Central memory CD8-positive, alpha-beta T cell (primary cell): ENCODE measurements at regions not wholly inside any gene's neighbourhood (a gene's known extent, or its start where the extent isn't known, plus 50 kb on each side); places are given as distances from the start of the nearest gene placed in this dataset.
"Not testable (repeated sequence)": the region's sequence is repeated elsewhere in the genome, so short reads cannot be mapped to it uniquely, and the experiment has no call there.

Source experiments
- ATAC-seq: fragments of 150-1000 bp; cut with Tn5 transposase; replicated peaks from 2 replicates; pipeline ENCODE4 v1.10.0; 2022; ENCODE audit warnings: mild to moderate bottlenecking, moderate FRiP score, moderate number of reproducible peaks; ENCODE audit not compliant: poor library complexity, severe bottlenecking; ENCODE audit errors: extremely low read depth
- DNase-seq, 2 donors: peaks; one replicate each; pipeline ENCODE4 v3.0.0; 2021; ENCODE audit warnings: low spot score in 2 of 2
- H3K27ac Mint-ChIP-seq: one replicate; pipeline ENCODE4 v1.8.0; 2022; ENCODE audit warnings: low read depth, mild to moderate bottlenecking, moderate library complexity, mixed read lengths
- H3K27me3 Mint-ChIP-seq: one replicate; pipeline ENCODE4 v1.8.0; 2022; ENCODE audit warnings: mixed read lengths
- H3K36me3 Mint-ChIP-seq: one replicate; pipeline ENCODE4 v1.8.0; 2022; ENCODE audit warnings: mild to moderate bottlenecking, moderate library complexity, mixed read lengths; ENCODE audit not compliant: insufficient read depth
- H3K4me1 Mint-ChIP-seq: one replicate; pipeline ENCODE4 v1.8.0; 2022; ENCODE audit warnings: mixed read lengths
- H3K4me3 Mint-ChIP-seq: one replicate; pipeline ENCODE4 v1.8.0; 2022; ENCODE audit warnings: mild to moderate bottlenecking, moderate library complexity, mixed read lengths
- H3K9me3 Mint-ChIP-seq: one replicate; pipeline ENCODE4 v1.8.0; 2022; ENCODE audit warnings: mixed read lengths

DNA sequence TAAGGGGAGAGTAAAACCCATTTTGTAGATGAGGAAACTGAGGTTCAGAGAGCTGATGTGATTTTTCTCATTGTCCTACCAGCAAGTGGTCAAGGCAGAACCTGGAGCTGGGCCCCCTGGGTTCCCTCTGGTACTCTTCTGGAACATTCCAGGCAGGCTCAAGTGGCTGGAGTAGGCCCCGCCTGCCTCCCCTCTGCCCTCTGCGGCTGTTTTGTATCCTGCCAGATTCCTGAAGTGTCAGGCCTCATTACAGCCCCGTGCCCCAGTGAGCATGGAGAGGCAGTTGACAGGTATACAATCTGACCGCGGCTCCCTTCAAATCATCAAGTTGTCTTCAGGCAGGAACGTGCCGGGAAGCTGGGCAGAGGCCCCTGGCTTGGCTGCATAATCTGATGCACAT, 94.6 kb upstream of the CD82 start:
- ATAC-seq, result no peak
- Mint-ChIP-seq H3K4me3 (no peak overlapping the region), H3K9me3 (no peaks in the 10 kb centered on the region), H3K27me3 (peaks cover 61% of the 10 kb centered on the region), H3K4me1 (no peaks in the 10 kb centered on the region), H3K27ac (no peak overlapping the region), H3K36me3 (no peaks in the 10 kb centered on the region)
- no peak for DNase-seq

DNA sequence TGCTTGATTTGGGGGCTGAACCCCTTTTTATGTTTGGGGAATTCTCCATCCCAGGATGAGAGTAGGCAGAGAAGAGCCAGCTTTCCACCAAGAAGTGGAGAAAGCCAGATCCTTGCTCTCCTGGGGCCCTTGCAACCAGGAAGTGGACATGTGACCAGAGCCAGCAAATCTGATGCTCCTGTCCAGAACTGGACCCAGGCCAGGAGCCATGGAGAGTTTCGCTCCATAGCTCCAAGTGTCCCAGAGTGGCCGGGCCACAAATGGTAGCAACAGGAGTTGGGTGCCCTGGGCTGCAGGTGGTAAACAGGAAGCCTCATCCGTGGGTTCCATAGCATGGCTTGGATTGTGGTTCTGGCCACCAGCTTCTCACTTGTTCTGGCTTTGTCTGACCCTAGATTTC, 93.9 kb upstream of the CD82 start:
- H3K27me3 Mint-ChIP-seq, result peaks cover 61% of the 10 kb centered on the region
- no peaks in the 10 kb centered on the region for H3K36me3 Mint-ChIP-seq

DNA sequence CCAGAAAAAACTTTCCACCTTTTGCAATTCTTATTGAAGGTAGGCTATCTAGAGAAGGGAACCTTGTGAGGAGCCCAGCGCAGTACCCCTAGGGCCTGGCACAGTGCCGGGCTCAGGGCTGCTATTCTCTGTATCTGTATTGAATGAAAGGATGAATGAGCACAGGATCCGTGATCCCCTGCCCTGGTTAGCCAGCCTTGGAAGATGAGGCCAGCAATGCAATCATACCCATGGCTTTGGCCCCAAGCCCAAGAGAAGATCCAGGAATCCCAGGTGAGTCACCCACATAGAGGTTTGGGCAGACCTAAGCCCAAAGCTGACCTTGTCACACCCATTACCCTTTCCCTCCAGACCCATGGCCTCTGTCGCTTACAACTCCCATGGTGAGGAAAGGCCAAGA, 92.5 kb upstream of the CD82 start:
- no peak for ATAC-seq
- Mint-ChIP-seq H3K9me3 (no peaks in the 10 kb centered on the region), H3K27ac (no peak overlapping the region), H3K27me3 (peaks cover 67% of the 10 kb centered on the region), H3K36me3 (no peaks in the 10 kb centered on the region), H3K4me3 (no peak overlapping the region), H3K4me1 (no peaks in the 10 kb centered on the region)
- no peak for DNase-seq

More for the DNA sequence above, 93.9 kb upstream of the CD82 start:
- no peak for ATAC-seq
- no peak for DNase-seq
- H3K27ac Mint-ChIP-seq, result no peak overlapping the region
- H3K4me3 Mint-ChIP-seq, result no peak overlapping the region
- no peaks in the 10 kb centered on the region for H3K9me3 Mint-ChIP-seq
- H3K4me1 Mint-ChIP-seq, result no peaks in the 10 kb centered on the region

DNA sequence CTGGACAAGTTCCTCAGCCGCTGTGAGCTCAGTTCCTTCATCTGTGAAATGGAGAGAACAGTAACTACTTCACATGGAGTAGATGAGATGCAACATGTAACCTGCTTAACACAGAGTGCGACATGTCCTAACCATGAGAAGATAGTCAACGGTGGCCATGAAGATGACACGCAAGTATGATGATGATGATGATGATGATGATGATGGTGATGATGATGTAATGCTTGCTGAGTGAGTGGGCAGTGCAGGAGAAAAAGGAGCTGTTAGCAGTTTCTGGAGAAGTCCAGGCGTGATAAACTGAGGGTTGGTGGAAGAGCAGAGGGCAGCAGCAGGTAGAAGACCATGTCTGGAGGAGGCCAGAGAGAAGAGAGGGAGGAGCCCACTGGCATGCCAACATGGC, 90.8 kb upstream of the CD82 start:
- no peak for ATAC-seq
- no peak overlapping the region for H3K4me3 Mint-ChIP-seq
- DNase-seq, result no peak
- H3K9me3 Mint-ChIP-seq, result no peaks in the 10 kb centered on the region
- H3K4me1 Mint-ChIP-seq, result no peaks in the 10 kb centered on the region
- peaks cover 56% of the 10 kb centered on the region for H3K27me3 Mint-ChIP-seq
- H3K27ac Mint-ChIP-seq, result no peak overlapping the region
- no peaks in the 10 kb centered on the region for H3K36me3 Mint-ChIP-seq

DNA sequence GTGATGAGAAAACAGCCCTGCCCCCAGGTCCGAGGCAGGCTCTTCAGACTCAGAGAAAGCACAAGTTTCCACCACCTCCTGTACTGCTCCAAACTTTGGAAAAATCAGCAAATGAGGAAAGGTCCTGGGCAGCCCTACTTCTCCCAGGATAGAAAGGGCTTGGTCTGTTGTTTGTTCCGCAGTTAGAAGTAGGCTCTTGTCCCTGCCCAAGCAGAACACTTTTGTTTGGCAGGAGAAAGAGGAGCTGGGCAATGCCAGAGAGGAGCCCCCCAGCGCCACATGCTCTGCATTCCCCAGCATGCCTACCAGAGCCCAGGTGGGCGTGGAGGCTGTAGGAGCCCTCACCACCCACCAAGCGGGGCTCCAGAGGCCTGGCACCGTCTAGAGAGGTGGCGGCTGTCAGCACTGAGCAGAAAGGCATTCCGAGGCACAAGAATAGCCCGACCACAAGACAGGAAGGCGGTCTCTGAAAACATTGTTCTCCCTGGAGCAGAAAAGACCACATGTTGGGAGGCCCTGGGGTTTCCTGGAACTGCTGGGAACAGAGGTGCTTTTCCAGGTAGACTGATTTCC, 90.3 kb upstream of the CD82 start:
- Mint-ChIP-seq H3K9me3 (no peaks in the 10 kb centered on the region), H3K4me3 (no peak overlapping the region), H3K27ac (no peak overlapping the region), H3K36me3 (no peaks in the 10 kb centered on the region), H3K27me3 (peaks cover 51% of the 10 kb centered on the region), H3K4me1 (no peaks in the 10 kb centered on the region)
- ATAC-seq, result no peak
- no peak for DNase-seq

DNA sequence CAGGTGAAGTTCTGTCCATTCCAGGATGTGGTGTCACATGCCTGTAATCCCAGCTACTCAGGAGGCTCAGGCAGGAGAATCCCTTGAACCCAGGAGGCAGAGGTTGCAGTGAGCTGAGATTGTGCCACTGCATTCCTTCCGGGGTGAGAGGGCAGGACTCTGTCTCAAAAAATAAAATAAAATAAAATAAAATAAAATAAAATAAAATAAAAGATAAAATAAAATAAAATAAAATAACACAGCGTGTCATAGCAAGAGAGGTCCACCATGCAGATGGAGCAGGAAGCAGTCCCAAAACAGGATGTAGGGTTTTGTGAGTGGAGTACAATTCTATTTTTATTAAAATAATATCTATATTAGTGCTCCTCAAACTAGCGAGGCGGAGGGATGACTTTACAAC, 83.1 kb upstream of the CD82 start:
- peaks cover 20% of the 10 kb centered on the region for H3K27me3 Mint-ChIP-seq
- H3K4me3 Mint-ChIP-seq, H3K4me1 Mint-ChIP-seq, ATAC-seq, H3K36me3 Mint-ChIP-seq, DNase-seq, H3K9me3 Mint-ChIP-seq, H3K27ac Mint-ChIP-seq: not testable (repeated sequence)

DNA sequence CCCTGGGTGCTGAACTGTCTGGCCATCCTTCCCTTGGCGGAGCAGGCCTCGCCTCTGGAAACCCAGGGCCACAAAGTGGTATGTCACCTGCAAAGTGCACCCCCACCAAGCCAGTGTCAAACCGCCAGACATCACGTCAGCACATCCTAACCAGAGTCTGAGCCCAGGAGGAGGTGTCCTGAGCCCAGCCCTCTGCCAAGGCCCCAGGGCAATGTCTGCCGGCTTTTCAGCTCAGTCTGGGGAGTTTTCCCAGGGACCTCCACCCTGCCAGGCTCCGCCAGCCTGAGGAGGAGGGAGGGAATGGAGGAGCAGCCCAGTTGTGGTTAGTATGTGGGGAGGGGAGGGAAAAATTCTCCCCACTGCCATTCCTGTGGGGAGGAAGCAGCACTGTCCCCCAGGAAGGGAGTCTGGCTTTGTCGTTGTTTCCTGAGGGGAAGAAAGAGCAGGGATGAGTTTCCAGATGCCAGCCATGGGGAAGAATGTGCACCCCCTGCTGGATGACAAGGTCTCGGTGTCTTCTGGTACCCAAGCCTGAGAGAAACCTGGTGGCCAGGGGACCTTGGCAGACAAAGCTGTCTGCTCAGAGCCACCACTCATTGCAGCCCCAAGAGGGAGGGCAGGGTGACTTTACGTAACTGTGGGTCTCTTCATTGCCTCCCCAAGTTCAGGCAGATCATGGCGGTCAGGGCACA, 81.4 kb upstream of the CD82 start:
- Mint-ChIP-seq H3K27ac (no peak overlapping the region), H3K27me3 (peaks cover 16% of the 10 kb centered on the region), H3K9me3 (peaks cover 9% of the 10 kb centered on the region), H3K4me3 (no peak overlapping the region), H3K36me3 (no peaks in the 10 kb centered on the region), H3K4me1 (no peaks in the 10 kb centered on the region)
- DNase-seq (no peak), ATAC-seq (no peak)

DNA sequence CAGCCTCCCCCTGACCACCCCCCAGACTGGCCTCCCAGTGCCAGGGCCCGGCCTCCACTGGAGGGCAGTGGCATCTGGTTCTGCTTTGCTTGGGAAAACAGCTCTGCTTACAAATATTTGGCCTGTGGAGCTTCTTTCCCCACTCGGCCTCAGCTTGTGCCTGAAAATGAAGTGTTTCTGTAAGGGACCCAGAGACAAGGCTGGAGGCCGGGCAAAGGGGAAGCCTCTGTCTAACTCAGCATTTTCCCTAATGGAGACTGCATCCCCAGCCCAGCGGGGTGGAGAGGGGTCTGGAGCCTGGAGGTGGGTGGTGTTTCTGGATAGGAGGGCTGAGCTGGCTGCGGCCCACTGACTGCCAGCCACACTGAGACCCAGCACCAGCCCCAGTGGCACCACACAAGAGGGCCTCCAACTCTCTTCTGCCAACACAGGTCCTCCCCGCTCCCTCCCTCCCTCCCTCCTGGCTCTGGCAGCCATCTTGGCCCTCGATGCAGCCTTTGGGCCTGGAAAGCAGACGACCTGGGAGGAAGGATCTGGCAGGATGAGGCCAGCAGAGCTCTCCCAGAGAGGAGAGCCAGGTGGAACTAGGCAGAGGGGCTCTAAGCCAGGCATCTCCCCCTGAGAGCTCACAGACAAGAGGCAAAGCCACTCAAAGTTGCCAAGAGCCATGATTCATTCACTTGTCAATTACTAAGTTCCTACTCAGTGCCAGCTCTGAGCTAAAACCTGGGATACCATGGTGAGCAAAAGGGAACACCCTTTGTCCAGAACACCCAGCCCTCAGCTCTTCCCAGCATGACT, 77.1 kb upstream of the CD82 start:
- peaks cover 50% of the 10 kb centered on the region for H3K27me3 Mint-ChIP-seq
- H3K4me1 Mint-ChIP-seq, result no peaks in the 10 kb centered on the region
- no peak for DNase-seq
- H3K36me3 Mint-ChIP-seq, result no peaks in the 10 kb centered on the region
- H3K4me3 Mint-ChIP-seq, result no peak overlapping the region
- no peak overlapping the region for H3K27ac Mint-ChIP-seq
- H3K9me3 Mint-ChIP-seq, result peaks cover 9% of the 10 kb centered on the region
- ATAC-seq, result no peak

DNA sequence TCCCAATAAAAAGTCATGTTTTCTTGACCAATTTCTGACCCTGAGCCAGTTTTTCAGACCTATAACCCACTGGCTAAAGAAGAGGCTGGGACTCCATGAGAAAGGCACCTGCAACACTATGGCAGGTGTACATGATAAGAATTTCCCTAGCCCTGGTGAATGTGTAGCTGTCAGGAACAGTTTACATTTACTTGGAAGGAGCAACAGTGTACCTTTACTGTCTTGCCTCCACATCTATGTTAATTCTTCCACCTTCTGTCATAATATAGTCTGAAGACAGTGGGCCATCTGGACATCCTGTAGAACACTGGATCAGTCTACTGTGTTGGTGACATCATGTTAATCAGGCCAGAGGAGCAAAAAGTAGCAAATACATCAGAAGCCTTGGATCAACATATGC, 72.1 kb upstream of the CD82 start:
- Mint-ChIP-seq H3K4me1 (no peaks in the 10 kb centered on the region), H3K36me3 (no peaks in the 10 kb centered on the region), H3K4me3 (no peak overlapping the region), H3K27me3 (peaks cover 65% of the 10 kb centered on the region), H3K27ac (no peak overlapping the region), H3K9me3 (no peaks in the 10 kb centered on the region)
- ATAC-seq (no peak), DNase-seq (no peak)

DNA sequence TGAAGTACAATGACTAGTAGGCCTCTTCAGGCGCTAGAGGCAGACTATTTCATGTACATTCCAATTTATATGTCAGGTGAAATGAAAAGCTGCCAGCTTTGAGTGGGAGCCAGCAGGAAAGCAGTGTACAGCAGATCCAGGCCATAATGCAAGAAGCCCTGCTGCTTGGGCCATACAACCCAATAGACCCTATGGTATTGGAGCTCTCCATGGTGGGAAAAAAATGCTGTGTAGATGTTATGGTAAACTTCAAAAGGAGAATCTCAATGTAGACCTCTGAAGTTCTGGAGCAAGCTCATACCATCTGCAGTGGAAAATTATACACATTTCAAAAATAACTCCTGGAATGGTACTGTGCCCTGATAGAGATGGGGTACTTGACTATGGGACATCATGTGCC, 71.5 kb upstream of the CD82 start:
- Mint-ChIP-seq H3K27ac (no peak overlapping the region), H3K9me3 (no peaks in the 10 kb centered on the region), H3K4me1 (no peaks in the 10 kb centered on the region), H3K27me3 (peaks cover 61% of the 10 kb centered on the region), H3K36me3 (no peaks in the 10 kb centered on the region), H3K4me3 (no peak overlapping the region)
- DNase-seq, result no peak
- no peak for ATAC-seq

DNA sequence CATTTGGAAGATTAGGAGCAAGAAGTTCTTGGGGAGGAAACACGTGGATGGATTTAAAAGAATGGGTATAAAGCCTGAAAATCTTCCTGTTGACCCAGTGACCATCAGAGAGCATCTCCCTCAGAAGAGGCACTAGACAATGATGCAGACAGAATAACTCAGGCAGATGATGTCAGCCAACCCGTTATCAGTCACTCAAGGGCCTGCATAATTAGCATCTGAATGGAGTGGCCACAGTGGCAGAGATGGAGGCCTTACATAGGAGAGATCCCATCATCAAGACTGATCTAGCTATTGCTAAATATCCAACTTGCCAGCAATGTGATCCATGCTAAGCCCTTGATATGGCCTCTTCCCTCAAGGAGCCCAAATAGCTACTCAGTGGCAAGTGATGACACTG, 70.7 kb upstream of the CD82 start:
- Mint-ChIP-seq H3K27me3 (peaks cover 52% of the 10 kb centered on the region), H3K4me1 (no peaks in the 10 kb centered on the region), H3K27ac (no peak overlapping the region), H3K9me3 (no peaks in the 10 kb centered on the region), H3K4me3 (no peak overlapping the region), H3K36me3 (no peaks in the 10 kb centered on the region)
- DNase-seq (no peak), ATAC-seq (no peak)

DNA sequence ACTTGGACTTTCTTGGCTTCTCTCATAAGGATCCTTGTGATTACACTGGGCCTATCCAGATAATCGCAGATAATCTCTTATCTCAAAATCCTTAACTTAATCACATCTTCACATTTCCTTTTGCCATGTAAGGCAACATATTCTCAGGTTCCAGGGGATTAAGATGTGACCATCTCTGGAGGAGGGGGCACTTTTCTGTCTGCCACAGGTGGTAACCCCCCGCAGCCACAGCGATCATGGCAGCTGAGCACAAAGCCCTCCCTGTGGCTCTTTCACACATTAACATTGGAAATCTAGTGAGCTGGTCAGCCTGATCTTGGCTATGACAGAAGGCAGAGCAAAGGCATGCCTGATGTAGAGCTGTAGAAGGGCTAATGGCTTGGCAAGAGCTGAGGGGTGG, 69.1 kb upstream of the CD82 start:
- H3K36me3 Mint-ChIP-seq, result no peaks in the 10 kb centered on the region
- peaks cover 52% of the 10 kb centered on the region for H3K27me3 Mint-ChIP-seq
- DNase-seq, result no peak
- no peak overlapping the region for H3K27ac Mint-ChIP-seq
- no peaks in the 10 kb centered on the region for H3K9me3 Mint-ChIP-seq
- no peaks in the 10 kb centered on the region for H3K4me1 Mint-ChIP-seq
- no peak overlapping the region for H3K4me3 Mint-ChIP-seq
- no peak for ATAC-seq
